ENCODE measurements at regions not wholly inside any gene's neighbourhood (a gene's known extent, or its start where the extent isn't known, plus 50 kb on each side); places are given as distances from the start of the nearest gene placed in this dataset.

DNA sequence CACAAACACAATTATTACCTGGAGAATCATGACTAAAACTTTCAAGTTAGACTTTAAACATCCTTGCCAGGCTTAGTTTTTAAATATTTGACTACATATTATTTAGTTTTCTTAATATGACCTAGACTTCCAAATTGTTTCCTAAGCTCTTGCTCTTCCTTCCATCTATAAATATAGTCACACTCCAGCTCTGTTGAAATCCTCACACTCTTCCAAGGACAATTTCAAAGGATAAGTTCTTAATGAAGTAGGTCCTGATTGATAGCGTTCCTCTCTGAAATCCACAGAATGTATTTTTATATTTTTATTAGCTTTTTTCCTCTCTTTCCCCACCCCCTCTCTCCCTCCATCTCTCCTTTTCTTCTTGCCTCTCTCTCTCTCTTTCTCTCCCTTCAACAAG lies 1074.1 kb upstream of the PCDH20 start:
- Mint-ChIP-seq H3K4me3 (ENCODE audit: low read depth) (no peak overlapping the region), H3K9me3 (ENCODE audit: low read depth) (no peaks in the 10 kb centered on the region), H3K4me1 (ENCODE audit: low read depth) (peaks cover 19% of the 10 kb centered on the region), H3K36me3 (ENCODE audit: insufficient read depth) (no peaks in the 10 kb centered on the region), H3K27me3 (no peaks in the 10 kb centered on the region), H3K27ac (no peak overlapping the region)
- TF ChIP-seq, protein P1, sequence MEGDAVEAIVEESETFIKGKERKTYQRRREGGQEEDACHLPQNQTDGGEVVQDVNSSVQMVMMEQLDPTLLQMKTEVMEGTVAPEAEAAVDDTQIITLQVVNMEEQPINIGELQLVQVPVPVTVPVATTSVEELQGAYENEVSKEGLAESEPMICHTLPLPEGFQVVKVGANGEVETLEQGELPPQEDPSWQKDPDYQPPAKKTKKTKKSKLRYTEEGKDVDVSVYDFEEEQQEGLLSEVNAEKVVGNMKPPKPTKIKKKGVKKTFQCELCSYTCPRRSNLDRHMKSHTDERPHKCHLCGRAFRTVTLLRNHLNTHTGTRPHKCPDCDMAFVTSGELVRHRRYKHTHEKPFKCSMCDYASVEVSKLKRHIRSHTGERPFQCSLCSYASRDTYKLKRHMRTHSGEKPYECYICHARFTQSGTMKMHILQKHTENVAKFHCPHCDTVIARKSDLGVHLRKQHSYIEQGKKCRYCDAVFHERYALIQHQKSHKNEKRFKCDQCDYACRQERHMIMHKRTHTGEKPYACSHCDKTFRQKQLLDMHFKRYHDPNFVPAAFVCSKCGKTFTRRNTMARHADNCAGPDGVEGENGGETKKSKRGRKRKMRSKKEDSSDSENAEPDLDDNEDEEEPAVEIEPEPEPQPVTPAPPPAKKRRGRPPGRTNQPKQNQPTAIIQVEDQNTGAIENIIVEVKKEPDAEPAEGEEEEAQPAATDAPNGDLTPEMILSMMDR (IDR thresholded peaks at IDR 0.05; ENCODE audit: unreplicated experiment), result no peak
- no peak for DNase-seq (ENCODE audit: low spot score, unreplicated experiment)

DNA sequence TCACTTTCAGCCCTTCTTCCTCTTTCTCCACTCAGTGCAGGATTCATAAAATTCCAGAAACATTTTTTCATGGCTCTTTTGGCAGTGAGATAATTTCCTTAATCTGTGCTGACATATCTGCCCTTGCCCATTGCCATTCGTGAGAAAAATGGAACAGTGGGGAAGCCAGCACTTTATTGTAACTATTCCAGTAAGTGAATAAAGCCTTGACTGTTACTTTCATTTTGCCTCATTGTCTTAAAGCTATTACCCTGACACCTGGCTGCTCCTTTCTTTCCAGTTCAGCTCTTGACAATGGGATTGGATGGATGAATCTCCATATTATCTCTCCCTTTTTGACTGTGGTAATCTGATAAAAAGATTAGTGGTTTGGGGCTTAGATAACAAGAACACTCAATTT lies 1068.1 kb upstream of the PCDH20 start:
- H3K36me3 Mint-ChIP-seq (ENCODE audit: insufficient read depth), result no peaks in the 10 kb centered on the region
- H3K4me3 Mint-ChIP-seq (ENCODE audit: low read depth), result no peak overlapping the region
- H3K9me3 Mint-ChIP-seq (ENCODE audit: low read depth), result peaks cover 10% of the 10 kb centered on the region
- TF ChIP-seq, protein P1 (IDR thresholded peaks at IDR 0.05; ENCODE audit: unreplicated experiment), result no peak
- no peak for DNase-seq (ENCODE audit: low spot score, unreplicated experiment)
- peaks cover 12% of the 10 kb centered on the region for H3K4me1 Mint-ChIP-seq (ENCODE audit: low read depth)
- no peaks in the 10 kb centered on the region for H3K27me3 Mint-ChIP-seq
- no peak overlapping the region for H3K27ac Mint-ChIP-seq

DNA sequence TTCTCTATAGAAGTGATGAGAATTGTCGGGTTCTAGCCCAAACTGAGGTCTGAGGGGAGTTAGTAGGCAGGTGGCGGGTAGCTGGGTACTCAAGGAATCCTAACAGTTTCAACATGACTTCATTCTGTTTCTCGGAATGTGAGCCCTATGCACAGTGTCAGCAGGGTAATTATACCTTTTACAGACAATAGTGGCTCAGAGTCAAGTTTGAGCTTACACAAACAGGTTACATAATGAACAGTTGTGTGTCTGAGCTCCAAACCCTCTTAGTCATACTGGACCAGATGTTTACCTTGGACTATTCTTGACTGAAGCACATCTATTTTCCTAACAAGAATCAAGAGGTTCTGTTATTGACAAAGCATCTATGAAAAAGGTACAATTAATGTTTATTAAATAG lies 1066.7 kb upstream of the PCDH20 start:
- TF ChIP-seq, protein P1 (IDR thresholded peaks at IDR 0.05; ENCODE audit: unreplicated experiment), result no peak
- peaks cover 15% of the 10 kb centered on the region for H3K9me3 Mint-ChIP-seq (ENCODE audit: low read depth)
- no peaks in the 10 kb centered on the region for H3K36me3 Mint-ChIP-seq (ENCODE audit: insufficient read depth)
- H3K4me1 Mint-ChIP-seq (ENCODE audit: low read depth), result peaks cover 4% of the 10 kb centered on the region
- peak overlapping the region; percentile 45 for H3K27ac Mint-ChIP-seq
- no peak for DNase-seq (ENCODE audit: low spot score, unreplicated experiment)
- no peaks in the 10 kb centered on the region for H3K27me3 Mint-ChIP-seq
- no peak overlapping the region for H3K4me3 Mint-ChIP-seq (ENCODE audit: low read depth)

DNA sequence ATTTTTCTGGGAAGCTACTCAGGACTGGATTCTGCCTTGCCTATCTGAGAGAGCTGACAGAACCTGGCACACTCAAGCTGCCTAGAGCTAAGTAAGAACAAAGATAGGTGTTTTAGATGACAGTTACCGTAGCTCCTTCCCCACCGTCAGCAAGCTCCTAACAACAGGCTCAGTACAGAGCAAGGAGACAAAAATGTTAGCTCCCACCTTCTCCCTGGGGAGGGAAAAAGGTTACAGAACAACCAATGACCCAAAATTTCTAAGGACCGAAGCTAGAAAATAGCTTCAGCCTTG lies 1058.2 kb upstream of the PCDH20 start:
- Mint-ChIP-seq H3K36me3 (ENCODE audit: insufficient read depth) (peaks cover 6% of the 10 kb centered on the region), H3K4me1 (ENCODE audit: low read depth) (peaks cover 9% of the 10 kb centered on the region), H3K27me3 (no peaks in the 10 kb centered on the region), H3K27ac (no peak overlapping the region), H3K4me3 (ENCODE audit: low read depth) (no peak overlapping the region), H3K9me3 (ENCODE audit: low read depth) (peaks cover 23% of the 10 kb centered on the region)
- DNase-seq (ENCODE audit: low spot score, unreplicated experiment), result no peak
- TF ChIP-seq, protein P1 (IDR thresholded peaks at IDR 0.05; ENCODE audit: unreplicated experiment), result no peak

DNA sequence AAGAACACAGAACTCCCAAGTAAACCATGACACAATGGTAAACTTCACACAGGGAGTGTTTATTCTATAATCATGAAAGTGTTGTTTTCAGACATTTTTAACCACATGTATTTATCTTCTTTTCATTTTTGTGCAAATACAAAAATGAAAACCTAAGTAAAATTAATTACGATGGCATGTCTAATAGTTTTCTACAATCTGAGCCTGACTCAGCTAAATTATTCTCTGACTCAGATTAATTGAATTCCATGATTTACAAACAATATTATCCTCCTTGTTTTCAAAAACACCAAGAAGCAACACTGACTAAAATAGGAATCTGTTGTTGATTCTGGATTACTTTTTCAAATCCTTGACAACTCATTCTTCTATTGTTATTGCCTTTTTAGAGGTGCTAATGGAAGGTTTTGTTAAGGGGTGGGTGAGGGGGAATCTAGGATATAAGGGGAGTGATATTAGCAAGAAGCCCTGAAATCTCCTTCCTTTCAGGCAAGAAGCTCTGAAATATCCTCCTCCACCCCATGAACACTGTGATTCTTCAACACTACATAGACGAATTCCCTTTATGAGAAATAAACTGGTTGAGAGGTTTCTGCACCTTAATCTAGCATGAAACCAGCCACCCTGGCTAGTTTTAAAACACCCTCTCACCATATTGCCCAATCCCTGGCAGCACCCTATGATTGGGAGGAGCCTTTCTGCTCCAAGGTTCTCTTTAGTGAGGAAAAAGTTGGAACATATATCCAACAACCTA lies 1057.7 kb upstream of the PCDH20 start:
- peaks cover 6% of the 10 kb centered on the region for H3K36me3 Mint-ChIP-seq (ENCODE audit: insufficient read depth)
- H3K27ac Mint-ChIP-seq, result no peak overlapping the region
- H3K4me1 Mint-ChIP-seq (ENCODE audit: low read depth), result peaks cover 14% of the 10 kb centered on the region
- DNase-seq (ENCODE audit: low spot score, unreplicated experiment), result no peak
- H3K4me3 Mint-ChIP-seq (ENCODE audit: low read depth), result no peak overlapping the region
- no peaks in the 10 kb centered on the region for H3K27me3 Mint-ChIP-seq
- H3K9me3 Mint-ChIP-seq (ENCODE audit: low read depth), result peaks cover 23% of the 10 kb centered on the region
- TF ChIP-seq, protein P1 (IDR thresholded peaks at IDR 0.05; ENCODE audit: unreplicated experiment), result no peak
